Kasumi-1 (cell line): ENCODE measurements at regions not wholly inside any gene's neighbourhood (a gene's known extent, or its start where the extent isn't known, plus 50 kb on each side); places are given as distances from the start of the nearest gene placed in this dataset.
"Not testable (repeated sequence)": the region's sequence is repeated elsewhere in the genome, so short reads cannot be mapped to it uniquely, and the experiment has no call there.

Source experiments
- DNase-seq, 2 experiments: peaks; one replicate each; lab custom pipeline; 2025; lab: John Stamatoyannopoulos, UW

DNA sequence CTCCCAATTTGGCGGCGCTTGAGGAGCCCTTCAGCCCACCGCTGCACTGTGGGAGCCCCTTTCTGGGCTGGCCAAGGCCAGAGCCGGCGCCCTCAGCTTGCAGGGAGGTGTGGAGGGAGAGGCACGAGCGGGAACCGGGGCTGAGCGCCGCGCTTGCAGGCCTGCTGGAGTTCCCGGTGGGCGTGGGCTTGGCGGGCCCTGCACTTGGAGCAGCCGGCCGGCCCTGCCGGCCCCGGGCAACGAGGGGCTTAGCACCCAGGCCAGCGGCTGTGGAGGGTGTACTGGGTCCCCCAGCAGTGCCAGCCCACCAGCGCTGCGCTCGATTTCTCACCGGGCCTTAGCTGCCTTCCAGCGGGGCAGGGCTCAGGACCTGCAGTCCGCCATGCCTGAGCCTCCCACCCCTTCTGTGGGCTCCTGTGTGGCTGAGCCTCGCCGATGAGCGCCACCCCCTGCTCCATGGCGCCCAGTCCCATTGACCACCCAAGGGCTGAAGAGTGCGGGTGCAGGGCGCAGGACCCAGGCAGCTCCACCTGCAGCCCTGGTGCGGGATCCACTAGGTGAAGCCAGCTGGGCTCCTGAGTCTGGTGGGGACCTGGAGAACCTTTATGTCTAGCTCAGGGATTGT lies 815.4 kb upstream of the B3GALT2 start:
- DNase-seq: not testable (repeated sequence)

DNA sequence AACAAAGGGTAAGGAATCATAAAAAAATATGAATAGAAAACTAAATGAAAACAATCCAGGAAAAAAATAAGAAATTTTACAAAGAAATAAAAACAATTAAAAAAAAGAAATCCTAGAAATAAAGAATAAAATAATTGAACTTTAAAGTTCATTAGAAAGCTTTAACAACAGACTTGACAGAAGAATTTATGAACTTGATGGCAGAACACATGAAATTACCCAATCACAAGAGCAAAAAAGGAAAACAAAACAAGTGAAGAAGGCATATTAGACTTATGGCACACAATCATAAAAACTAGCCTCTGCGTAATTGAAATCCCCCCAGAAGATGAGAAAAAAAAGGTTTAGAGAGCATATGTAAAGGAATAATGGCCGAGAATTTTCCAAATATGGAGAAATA lies 802.5 kb upstream of the B3GALT2 start:
- DNase-seq: no peak

DNA sequence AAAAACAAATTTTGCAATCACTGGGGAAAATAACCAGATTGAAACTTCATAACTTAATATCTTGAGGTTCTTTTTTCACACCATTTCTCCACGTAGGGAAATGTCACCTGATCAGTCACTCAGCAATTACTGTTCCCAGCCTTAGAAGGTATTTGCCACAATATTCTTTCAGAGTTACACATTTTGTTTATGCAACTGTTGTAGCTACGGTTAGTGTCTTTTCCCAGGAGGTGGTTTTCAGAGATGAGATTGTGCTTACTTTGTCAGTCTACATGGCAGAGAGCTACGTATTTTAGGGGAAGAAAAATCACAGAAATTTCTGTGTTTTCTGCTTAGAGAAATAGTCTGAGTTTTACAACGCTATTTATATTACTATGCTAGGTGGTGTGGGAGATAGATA lies 792.8 kb upstream of the B3GALT2 start:
- no peak for DNase-seq

DNA sequence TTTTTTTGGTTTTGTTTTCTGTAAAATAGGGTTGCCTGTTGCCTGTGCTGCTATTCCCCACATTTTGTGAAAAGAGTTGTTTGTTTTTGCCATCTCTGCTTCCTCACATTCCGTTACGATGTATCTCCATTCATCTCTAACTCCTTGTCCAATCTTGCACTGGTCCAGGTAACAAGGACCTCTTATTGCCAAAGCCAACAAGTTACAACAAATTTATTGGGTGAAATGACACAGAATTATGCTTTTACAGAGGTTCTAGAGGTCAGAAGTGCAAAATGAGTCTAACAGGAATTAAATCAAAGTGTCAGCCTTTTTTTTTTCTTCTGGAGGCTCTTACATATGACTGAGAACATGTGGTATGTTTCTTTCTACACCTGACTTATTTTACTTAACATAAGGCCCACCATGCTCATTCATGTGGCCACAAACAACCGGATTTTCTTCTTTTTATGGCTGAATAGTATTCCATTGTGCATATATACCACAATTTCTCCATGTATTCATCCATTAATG lies 787.9 kb upstream of the B3GALT2 start:
- no peak for DNase-seq

DNA sequence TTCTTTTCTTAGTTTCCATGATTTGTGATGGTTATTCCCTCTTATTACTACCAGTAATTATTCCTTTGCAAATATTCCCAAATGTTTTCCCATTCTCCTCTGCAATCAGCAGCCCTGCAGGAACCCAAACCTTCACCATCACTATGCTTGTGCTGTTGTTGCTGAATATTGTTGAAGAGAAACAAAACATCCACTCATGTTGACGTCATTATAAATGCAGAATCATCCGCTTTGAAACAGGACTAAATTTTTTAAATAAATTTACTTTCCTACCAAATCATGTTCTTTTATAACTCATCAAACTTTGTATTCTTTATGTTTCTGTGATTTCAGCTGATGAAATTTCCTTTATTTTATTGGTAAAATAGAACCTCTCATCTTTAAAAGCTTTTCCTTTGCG lies 787.0 kb upstream of the B3GALT2 start:
- no peak for DNase-seq

DNA sequence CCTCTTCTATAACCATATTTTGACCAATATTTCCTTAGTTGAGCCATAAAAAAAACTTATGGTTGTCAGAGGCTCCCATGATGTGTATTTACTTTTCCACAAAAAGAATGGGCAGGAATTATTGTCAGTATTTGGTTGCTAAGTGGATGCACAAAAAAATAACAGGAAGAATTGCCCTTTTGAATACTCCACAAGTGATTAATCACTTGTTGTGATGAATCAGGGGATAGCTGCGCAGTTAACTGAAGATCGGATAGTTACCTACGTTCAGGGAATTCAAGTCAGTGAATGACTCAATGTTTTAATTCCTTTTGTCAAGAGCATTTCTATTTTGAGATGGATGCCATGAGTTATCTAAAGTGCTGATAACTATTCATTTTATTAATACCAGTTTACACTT lies 785.2 kb upstream of the B3GALT2 start:
- DNase-seq: no peak

DNA sequence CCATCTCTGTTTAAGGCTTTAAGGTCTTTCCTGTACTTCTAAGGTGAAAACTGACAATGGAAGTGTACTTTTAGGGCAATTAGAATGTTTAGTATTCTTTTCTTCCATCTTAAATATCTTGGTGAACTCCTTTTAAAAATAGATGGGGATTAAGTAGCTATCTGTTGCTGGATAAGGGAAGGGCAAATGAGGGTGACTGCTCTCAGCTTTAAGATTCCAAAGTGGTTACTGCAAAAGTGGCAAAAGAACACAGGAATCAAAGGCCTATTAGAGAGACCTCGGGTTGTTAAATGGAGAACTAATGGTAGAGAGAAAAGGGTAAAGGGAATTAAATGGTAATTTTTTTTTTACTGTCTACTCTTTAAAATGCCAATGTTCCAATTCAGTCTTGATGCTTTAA lies 774.1 kb upstream of the B3GALT2 start:
- no peak for DNase-seq

DNA sequence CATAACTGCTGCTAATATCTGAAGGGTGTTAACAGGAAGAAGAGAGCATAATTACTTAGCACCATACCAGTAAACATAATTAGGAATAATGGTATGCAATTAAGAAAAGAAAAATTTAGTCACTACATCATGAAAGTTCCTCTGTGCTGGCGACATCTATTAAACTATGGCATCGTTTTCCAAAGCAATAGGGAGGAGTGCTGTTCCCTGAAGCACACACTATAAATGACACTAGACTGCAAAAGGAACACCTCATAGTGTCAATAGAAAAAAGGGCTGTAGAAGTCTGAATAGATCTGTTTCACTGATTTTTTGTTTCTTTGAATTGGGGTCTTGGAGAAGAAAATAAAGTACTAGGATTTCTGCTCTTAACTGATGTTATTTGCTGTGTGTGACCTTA lies 773.6 kb upstream of the B3GALT2 start:
- no peak for DNase-seq

DNA sequence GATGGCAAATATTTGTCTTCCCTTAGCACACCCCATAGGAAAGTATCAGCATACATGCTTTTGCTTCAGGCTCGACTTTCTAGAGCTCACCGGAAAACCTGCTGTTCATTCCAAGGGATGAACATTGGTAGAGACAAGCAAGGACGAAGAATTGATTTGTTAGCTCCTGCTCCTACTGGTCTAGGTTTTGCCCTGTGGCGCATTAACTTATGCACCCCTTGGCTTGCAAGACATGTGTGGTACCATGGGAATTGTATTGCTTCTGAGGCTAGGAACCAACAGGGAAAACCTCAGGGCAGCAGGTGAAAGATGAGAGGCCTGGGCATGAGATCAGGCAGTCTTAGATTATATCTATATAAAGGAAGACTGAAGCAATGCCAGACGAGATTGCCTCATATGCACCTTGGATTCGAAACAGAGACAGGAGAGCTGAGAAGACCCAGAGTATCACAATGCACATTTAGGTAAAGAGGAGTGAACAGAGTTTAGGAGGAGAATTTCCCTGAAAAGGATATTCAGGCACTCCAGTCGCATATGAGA lies 771.2 kb upstream of the B3GALT2 start:
- DNase-seq: no peak

DNA sequence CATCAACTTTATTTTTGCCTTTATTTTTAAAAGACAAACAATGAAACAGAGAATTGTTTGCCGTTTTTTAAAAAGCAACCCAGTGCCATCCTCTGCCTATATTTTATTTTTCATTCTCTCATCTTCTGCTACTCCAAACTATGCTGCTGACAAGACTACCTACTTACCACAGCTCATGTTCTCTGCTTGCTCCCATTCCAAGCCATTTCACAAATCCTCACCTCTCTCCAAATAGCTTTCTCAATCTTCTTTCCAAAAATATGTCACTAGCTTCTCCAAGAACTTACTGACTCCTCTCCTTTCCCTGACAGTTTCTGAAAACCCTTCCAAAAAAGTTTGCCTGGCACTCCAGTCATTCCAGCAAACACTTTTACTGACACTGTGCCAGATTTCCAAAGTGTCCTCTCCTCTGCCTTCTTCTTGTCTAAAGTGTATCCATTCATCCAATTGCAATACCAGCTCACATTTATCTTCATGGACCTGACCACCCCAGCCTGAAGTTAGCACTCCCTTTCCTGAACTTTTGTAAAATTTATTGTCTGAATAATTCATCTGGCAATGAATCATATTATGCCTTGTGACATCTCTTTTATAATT lies 766.5 kb upstream of the B3GALT2 start:
- DNase-seq: no peak

DNA sequence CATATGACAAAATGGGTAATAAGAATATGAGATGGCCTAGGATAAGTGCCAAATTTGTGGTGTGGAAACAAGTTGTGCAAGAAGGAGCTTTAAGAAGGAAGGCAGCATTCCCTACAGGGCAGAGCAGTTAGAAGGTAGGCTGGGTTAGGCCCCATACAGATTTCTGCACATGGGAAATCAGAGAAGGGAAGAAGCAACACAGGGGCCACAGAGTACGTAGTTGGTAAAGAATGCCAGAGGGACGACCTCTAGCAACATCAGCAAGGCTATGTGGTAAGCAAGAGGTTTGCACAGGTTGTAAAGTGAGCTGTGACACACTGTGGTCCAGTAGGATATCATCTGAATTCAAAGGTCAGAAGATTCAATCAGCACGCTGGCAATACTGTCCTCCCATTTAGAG lies 765.6 kb upstream of the B3GALT2 start:
- no peak for DNase-seq

DNA sequence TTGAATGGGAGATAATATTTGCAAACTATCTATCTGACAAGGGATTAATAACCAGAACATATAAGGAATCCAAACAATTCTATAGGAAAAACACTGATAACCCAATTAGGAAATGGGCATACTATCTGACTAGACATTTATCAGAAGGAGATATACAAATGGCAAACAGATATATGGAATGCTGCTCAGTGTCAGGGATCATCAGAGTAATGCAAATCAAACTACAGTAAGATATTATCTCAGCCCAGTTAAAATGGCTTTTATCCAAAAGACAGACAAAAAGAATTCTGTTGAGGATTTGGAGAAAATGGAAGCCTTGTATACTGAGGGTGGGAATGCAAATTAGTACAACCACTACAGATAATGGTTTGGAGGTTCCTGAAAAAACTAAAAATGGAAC lies 758.0 kb upstream of the B3GALT2 start:
- no peak for DNase-seq

DNA sequence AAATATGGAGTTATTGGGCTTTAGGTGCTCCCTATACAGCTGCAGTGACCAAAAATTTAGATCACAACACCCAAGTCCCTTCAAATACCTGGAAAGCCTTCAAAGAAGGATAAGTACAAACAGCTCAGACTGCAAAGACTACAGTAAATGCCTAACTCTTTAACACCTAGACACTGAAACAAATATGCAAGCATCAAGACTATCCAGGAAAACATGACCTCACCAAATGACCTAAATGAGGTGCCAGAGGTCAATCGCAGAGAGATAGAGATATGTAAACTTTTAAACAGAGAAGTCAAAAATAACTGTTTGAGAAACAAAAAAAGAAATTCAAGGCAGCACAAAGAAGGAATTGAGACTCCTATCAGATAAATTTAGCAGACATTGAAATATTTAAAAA lies 753.8 kb upstream of the B3GALT2 start:
- DNase-seq: no peak

DNA sequence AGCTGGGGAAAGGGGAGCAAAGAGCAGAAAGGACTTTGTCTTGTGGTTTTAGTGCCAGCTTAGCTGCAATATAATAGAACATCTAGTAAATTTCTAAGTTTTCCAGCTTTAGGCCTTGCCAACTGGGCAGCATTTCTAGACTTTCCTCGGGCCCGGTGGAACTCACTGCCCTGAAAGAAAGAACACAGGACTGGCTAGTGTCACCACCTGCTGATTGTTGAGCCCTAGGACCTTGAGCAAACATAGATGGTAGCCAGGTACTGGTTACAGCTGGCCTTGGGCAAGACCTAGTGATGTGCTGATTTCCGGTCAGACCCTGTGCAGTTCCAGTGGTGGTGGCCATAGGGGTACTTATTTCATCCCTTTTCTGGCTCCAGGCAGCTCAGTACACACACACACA lies 753.2 kb upstream of the B3GALT2 start:
- no peak for DNase-seq

DNA sequence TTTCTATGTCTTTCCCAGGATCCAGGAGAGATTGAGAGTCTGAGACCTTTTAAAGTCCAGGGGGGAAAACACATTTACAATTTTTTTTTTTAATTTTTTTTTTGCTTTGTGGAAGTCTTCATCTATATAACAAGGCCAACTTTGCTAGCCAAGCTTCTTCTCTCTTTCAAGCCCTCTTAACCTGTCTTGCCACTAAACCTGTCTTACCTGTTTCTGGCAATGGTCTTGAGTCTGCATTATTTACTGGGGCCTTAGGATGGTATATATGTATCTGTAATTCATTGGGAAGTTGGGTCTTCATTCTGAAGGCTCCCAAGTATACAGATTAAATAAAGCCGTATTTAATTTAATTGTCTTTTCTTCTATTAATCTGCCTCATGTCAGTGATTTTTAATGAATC lies 750.9 kb upstream of the B3GALT2 start:
- DNase-seq: no peak

DNA sequence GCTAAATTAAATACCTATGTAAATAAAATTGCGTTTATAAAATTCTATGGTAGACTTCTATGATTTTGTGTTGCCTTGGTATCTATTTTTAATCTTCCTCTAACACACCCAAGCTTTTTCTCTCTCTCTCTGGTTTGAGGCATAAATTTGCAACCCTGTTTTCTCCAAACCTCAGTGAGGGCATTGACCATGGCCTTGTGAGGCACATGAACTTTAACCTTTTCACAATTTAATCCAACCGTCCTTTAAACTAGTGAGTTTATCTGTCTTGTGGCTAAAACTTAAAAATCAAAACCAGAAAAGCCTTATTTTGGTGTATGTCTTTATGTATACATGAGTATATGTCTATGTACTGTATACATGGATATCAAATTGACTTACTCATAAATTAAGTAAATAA lies 746.6 kb upstream of the B3GALT2 start:
- DNase-seq: no peak

DNA sequence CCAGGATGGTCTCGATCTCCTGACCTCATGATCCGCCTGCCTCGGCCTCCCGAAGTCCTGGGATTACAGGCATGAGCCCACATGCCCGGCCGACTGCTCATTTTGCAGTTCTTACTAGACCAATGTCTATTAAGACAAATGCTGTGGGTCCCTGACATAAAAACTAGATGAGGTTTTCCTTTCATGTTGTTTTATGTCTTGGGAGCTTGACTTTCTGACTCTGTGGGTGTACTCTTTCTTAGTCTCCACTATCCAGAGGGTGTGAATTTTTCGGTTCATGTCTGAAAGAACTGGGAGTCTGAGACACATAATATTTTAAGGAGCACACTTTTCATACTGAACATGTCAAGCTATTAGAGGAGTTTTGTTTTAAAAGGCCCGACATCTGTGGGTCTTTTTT lies 744.9 kb upstream of the B3GALT2 start:
- DNase-seq: no peak

DNA sequence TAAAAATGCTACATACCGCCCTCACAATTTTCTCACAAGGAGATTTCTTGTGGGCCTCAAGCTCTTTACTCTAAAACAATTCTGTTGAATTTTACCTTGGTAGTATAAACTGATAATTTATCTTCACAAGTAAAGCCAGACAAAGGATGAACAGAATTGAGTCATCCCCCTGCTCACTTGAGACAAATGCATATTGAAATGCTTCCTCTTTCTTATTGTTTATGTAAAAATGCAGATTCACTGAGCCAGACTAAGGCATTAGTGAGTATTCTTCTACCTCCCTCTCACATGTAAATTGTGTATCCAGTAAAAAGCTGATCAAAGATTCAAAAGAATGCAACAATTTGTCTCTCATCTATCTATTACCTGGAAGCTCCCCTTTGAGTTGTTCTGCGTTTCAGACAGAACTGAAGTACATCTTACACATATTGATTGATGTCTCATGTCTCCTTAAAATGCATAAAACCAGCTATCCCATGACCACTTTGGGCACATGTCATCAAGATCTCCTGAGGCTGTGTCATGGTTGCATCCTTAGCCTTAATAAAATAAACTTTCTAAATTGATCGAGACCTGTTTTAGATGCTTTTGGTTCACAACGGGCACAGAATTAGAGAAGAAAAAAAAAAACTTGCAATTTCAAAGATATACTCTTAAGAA lies 743.1 kb upstream of the B3GALT2 start:
- no peak for DNase-seq

DNA sequence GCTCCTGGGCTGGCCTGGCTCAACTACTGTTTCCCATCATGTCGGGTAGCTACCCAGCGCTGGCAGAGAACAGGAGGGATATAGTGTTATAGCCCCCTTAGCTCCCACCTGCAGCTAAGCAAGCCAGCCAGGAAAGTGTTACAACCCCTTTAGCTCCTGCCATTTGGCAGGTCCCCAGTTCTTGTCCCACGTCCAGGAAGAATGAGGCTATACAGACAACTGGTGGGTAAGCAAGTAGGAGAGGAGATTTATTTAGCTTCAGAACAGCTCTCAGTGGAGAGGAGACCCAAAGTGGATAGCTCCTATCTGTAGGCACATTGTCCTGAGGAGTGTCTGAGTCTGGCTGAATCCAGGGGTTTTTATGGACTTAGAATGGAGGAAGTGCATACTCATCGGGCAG lies 741.1 kb upstream of the B3GALT2 start:
- no peak for DNase-seq

DNA sequence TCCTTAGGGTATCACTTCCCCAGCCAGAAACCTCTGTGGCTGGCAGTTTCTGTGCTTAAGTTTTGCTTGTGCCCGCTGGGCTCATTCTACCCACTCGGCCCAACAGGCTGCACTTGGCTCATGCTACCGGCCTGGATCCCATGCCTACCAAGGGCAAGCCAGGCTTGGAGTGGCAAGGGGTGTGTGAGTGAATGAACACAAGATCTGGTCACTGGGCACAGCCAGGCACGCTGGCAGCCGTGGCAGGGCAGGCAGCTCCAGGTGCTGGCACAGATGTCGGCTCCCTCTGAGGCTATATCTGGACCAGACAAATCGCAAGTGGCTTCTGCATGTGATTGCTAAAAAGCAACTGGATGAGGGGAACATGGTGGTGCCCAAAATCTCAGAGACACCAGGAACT lies 740.5 kb upstream of the B3GALT2 start:
- no peak for DNase-seq

DNA sequence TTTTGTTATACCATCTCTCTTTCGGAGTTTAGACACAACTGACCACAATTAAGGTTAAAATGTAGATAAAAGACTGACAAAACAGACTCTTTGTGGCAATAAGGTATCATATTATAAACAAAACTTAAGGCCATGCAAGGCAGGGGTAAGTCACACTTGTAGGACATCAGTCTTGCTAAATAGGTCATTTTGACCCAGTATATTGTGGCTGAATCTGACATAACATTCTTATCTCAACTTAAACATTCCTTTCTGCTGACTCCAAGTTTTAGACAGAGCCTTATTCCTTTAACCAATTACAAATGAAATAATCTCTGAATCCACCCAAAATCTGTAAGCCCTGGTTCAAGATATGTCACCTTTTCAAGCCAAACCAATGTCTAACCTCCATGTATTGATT lies 733.4 kb upstream of the B3GALT2 start:
- no peak for DNase-seq

DNA sequence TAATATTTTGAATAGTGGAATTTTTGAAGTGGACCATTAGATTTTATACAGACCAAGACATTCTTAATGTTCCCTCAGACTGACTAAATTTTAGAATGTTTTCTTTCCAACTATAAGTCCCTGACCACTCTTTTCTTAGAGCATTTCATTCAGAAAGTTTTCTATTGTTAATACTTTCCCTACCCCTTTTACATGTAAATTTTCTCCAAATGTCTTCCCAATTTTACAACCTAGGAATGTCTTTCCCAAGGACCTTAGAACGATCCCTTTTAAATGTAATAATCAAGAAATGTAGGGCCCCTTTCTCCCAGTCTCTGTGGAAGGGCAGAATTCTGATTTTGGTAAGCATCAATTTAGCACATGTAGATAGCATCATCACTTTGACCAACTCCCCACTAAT lies 730.0 kb upstream of the B3GALT2 start:
- DNase-seq: no peak

DNA sequence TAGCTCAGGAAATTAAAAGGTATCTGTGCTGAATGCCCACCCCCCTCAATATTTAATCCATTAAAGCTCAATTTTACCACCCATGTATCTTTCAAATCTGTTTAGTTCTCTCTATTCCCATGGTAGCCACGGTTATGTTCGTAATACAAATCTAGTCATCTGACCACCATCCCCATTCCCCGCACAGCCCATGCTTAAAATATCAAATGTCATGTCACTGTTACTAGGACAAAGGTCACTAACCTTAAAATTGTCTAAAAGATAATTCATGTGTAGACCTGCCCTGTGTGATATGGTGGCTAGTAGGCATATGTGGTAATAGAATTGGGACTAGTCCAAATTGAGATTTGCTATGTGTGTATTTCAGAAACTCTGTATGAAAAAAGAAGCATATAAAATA lies 728.5 kb upstream of the B3GALT2 start:
- no peak for DNase-seq
